B cell (primary cell): ENCODE measurements at regions not wholly inside any gene's neighbourhood (a gene's known extent, or its start where the extent isn't known, plus 50 kb on each side); places are given as distances from the start of the nearest gene placed in this dataset.
"Not testable (repeated sequence)": the region's sequence is repeated elsewhere in the genome, so short reads cannot be mapped to it uniquely, and the experiment has no call there.

ENCODE experiments used
- ATAC-seq: fragments of 200-7000 bp; cut with Tn5 transposase; one replicate; pipeline ENCODE4 v1.10.0; 2021; ENCODE audit warnings: low read depth, mild to moderate bottlenecking, moderate number of reproducible peaks, moderate library complexity
- CTCF ChIA-PET: fragments of 350-600 bp; sonication (Branson Sonifier 250); formaldehyde crosslinking; loops from one replicate; lab custom pipeline; 2021; ENCODE audit warnings: antibody characterized with exemption, inconsistent platforms; lab: Charles Lee
- POLR2A ChIA-PET: fragments of 350-600 bp; sonication (Branson Sonifier 250); formaldehyde crosslinking; loops from one replicate; lab custom pipeline; 2021; ENCODE audit warnings: antibody characterized with exemption; lab: Charles Lee
- DNase-seq: peaks from one replicate; pipeline ENCODE4 v3.0.0; 2013
- H2AFZ ChIP-seq: 2 replicates; pipeline ENCODE4 v1.6.1; 2012; ENCODE audit warnings: mild to moderate bottlenecking, low read depth, low read length; ENCODE audit not compliant: insufficient read depth, poor library complexity, severe bottlenecking
- H3K27ac ChIP-seq, 2 donors: 1 replicate in 1 of 2; 2 replicates in 1 of 2; pipeline ENCODE4 v1.5.1; 2012 to 2013; ENCODE audit warnings: low read length in 2 of 2, mild to moderate bottlenecking in 2 of 2, moderate library complexity in 1 of 2
- H3K27me3 ChIP-seq, 4 experiments: fragments of 200-600 bp in 1 of 4; sonication (generic) in 1 of 4; replicated peaks in 1 of 4; 1 replicate in 2 of 4; 2 replicates in 2 of 4; pipeline versions ENCODE4 v1.6.1 to v1.7.0; 2013 to 2016; ENCODE audit warnings: low read length in 3 of 4, mild to moderate bottlenecking in 2 of 4, mixed read lengths in 1 of 4, moderate library complexity in 1 of 4; ENCODE audit not compliant: insufficient read depth in 4 of 4, control insufficient read depth in 3 of 4; ENCODE audit errors: control extremely low read depth in 1 of 4
- H3K36me3 ChIP-seq, 2 experiments: replicated peaks in 1 of 2; 1 replicate in 1 of 2; 2 replicates in 1 of 2; pipeline versions ENCODE4 v1.6.1 to v1.7.1; 2013; ENCODE audit warnings: low read length in 1 of 2; ENCODE audit not compliant: insufficient read depth in 2 of 2, control insufficient read depth in 1 of 2; ENCODE audit errors: control extremely low read depth in 1 of 2, extremely low read depth in 1 of 2
- H3K4me1 ChIP-seq, 2 donors: fragments of 200-600 bp in 1 of 2; sonication (generic) in 1 of 2; 1 replicate in 1 of 2; 2 replicates in 1 of 2; pipeline versions ENCODE4 v1.5.1 to v1.6.1; 2013 to 2017; ENCODE audit warnings: low read length in 2 of 2; ENCODE audit not compliant: control insufficient read depth in 2 of 2, insufficient read depth in 2 of 2
- H3K4me2 ChIP-seq: replicated peaks from 2 replicates; pipeline ENCODE3; 2012; ENCODE audit warnings: mild to moderate bottlenecking, low read depth, low read length; ENCODE audit not compliant: poor library complexity, severe bottlenecking
- H3K4me3 ChIP-seq, 5 experiments: fragments of 200-600 bp in 1 of 5; sonication (generic) in 1 of 5; 1 replicate in 3 of 5; 2 replicates in 2 of 5; pipeline versions ENCODE4 v1.5.1 to v1.7.0; 2011 to 2016; ENCODE audit warnings: low read length in 4 of 5, mild to moderate bottlenecking in 4 of 5, low read depth in 2 of 5, control low read depth in 1 of 5, moderate library complexity in 1 of 5; ENCODE audit not compliant: insufficient read depth in 1 of 5; ENCODE audit errors: control extremely low read depth in 1 of 5, extremely low read depth in 1 of 5
- H3K79me2 ChIP-seq: fragments of 200-600 bp; sonication (generic); one replicate; pipeline ENCODE4 v1.6.0; 2016; ENCODE audit warnings: low read length; ENCODE audit not compliant: control insufficient read depth, insufficient read depth
- H3K9ac ChIP-seq: fragments of 200-600 bp; sonication (generic); 2 replicates; pipeline ENCODE4 v1.6.1; 2017; ENCODE audit warnings: mild to moderate bottlenecking, low read length, moderate library complexity
- H3K9me3 ChIP-seq, 3 donors: one replicate each; pipeline versions ENCODE4 v1.6.1 to v1.7.1; 2013; ENCODE audit warnings: low read length in 2 of 3; ENCODE audit not compliant: control insufficient read depth in 2 of 3, insufficient read depth in 1 of 3; ENCODE audit errors: control extremely low read depth in 1 of 3
- H4K20me1 ChIP-seq: 2 replicates; pipeline ENCODE4 v1.6.0; 2012; ENCODE audit warnings: mild to moderate bottlenecking, low read length; ENCODE audit not compliant: insufficient read depth, control insufficient read depth, poor library complexity, severe bottlenecking
- H3K27ac Mint-ChIP-seq: one replicate; pipeline ENCODE4 v1.8.0; 2021; ENCODE audit warnings: mixed read lengths
- H3K27me3 Mint-ChIP-seq: one replicate; pipeline ENCODE4 v1.8.0; 2021; ENCODE audit warnings: mixed read lengths
- H3K4me1 Mint-ChIP-seq: one replicate; pipeline ENCODE4 v1.8.0; 2021; ENCODE audit warnings: mixed read lengths
- H3K4me3 Mint-ChIP-seq: one replicate; pipeline ENCODE4 v1.8.0; 2021; ENCODE audit warnings: mixed read lengths
- H3K9me3 Mint-ChIP-seq: one replicate; pipeline ENCODE4 v1.8.0; 2022; ENCODE audit warnings: mixed read lengths; ENCODE audit not compliant: insufficient read depth
- CTCF ChIP-seq: fragments of 200-600 bp; IDR thresholded peaks from one replicate; pipeline ENCODE4 v1.8.0; 2022; ENCODE audit warnings: antibody characterized with exemption, mild to moderate bottlenecking
- EZH2 ChIP-seq: IDR thresholded peaks from 2 replicates; pipeline ENCODE4 v1.6.1; 2012; ENCODE audit warnings: borderline replicate concordance, low read depth, mild to moderate bottlenecking, moderate library complexity, low read length; ENCODE audit not compliant: insufficient read depth, poor library complexity, severe bottlenecking
- WGBS: methylation state at CpG from one replicate; pipeline ENCODE4 v1.1.5; 2013; ENCODE audit warnings: missing lambda C conversion rate; ENCODE audit not compliant: insufficient coverage; 5-methylcytosine and 5-hydroxymethylcytosine counted together
- intact Hi-C: fragments of 100-400 bp; cut with micrococcal nuclease; formaldehyde crosslinking; loops from one replicate; pipeline ENCODE4 v1.10.0; 2022

- no peak for TF ChIP-seq CTCF
- TF ChIP-seq EZH2, result no peak
- no peaks in the 10 kb centered on the region for H3K27me3 ChIP-seq
- H3K79me2 ChIP-seq, result no peaks in the 10 kb centered on the region
- Mint-ChIP-seq H3K27ac (no peak overlapping the region), H3K27me3 (no peaks in the 10 kb centered on the region), H3K4me3 (no peak overlapping the region), H3K4me1 (peaks cover 8% of the 10 kb centered on the region), H3K9me3 (no peaks in the 10 kb centered on the region)
- POLR2A ChIA-PET, result no interaction called here
- ATAC-seq (no peak), DNase-seq (no peak)
- H3K9me3 ChIP-seq, result no peaks in the 10 kb centered on the region
- intact Hi-C loops, result no loop called here
- CTCF ChIA-PET, result no interaction called here
- peak overlapping the region; percentile 14 for H2AFZ ChIP-seq
- peak overlapping the region in 1 of 2 donors; percentile 1 for H3K27ac ChIP-seq
- no peaks in the 10 kb centered on the region for H4K20me1 ChIP-seq
- H3K4me2 ChIP-seq, result peak overlapping the region; percentile 3
- H3K4me1 ChIP-seq, result peaks cover 5 to 8% of the 10 kb centered on the region in 2 donors
- H3K36me3 ChIP-seq, result no peaks in the 10 kb centered on the region
- no peak overlapping the region for H3K9ac ChIP-seq
- WGBS, result 0% methylated on average over 1 of the region's 1 CpG
- H3K4me3 ChIP-seq, result no peak overlapping the region
Observed at GRCh38 chr6:27854421-27854820, 57.8 kb downstream of the OR2B2 start.

GRCh38 chr6:27851440-27851839, 60.8 kb downstream of the OR2B2 start:
- TF ChIP-seq CTCF (no peak), EZH2 (no peak)
- Mint-ChIP-seq H3K9me3 (no peaks in the 10 kb centered on the region), H3K27me3 (no peaks in the 10 kb centered on the region), H3K4me3 (no peak overlapping the region), H3K27ac (no peak overlapping the region), H3K4me1 (peaks cover 8% of the 10 kb centered on the region)
- H2AFZ ChIP-seq, result no peak overlapping the region
- H3K27ac ChIP-seq, result no peak overlapping the region
- no peak overlapping the region for H3K4me3 ChIP-seq
- no peak overlapping the region for H3K9ac ChIP-seq
- H3K27me3 ChIP-seq, result no peaks in the 10 kb centered on the region
- no peaks in the 10 kb centered on the region for H4K20me1 ChIP-seq
- POLR2A ChIA-PET, result no interaction called here
- no peaks in the 10 kb centered on the region for H3K79me2 ChIP-seq
- H3K4me1 ChIP-seq, result peaks cover 5 to 8% of the 10 kb centered on the region in 2 donors
- no peaks in the 10 kb centered on the region for H3K9me3 ChIP-seq
- H3K4me2 ChIP-seq, result no peak overlapping the region
- ATAC-seq, result no peak
- CTCF ChIA-PET, result interaction anchor here (1.0 to 1.6 kb wide), 2 partner anchors 9 to 18 kb away, joined by 3 to 4 read pairs; no protein-coding TSS in a partner anchor
- no peaks in the 10 kb centered on the region for H3K36me3 ChIP-seq
- DNase-seq, result no peak
- intact Hi-C loops, result no loop called here

- H3K4me3 ChIP-seq, H3K4me1 ChIP-seq, H3K27ac ChIP-seq, H2AFZ ChIP-seq, H3K27ac Mint-ChIP-seq, H3K9me3 Mint-ChIP-seq, H3K79me2 ChIP-seq, H3K36me3 ChIP-seq, H3K4me2 ChIP-seq, H3K27me3 ChIP-seq, H3K27me3 Mint-ChIP-seq, DNase-seq, intact Hi-C loops, H3K4me3 Mint-ChIP-seq, H4K20me1 ChIP-seq, H3K4me1 Mint-ChIP-seq, H3K9me3 ChIP-seq, H3K9ac ChIP-seq, ATAC-seq: not testable (repeated sequence)
- 98% methylated on average over 8 of the region's 9 CpGs for WGBS
- CTCF ChIA-PET, result interaction anchor here (1.0 to 1.2 kb wide), 2 partner anchors 9 to 19 kb away, joined by 3 read pairs; no protein-coding TSS in a partner anchor
- POLR2A ChIA-PET, result interaction anchor here (0.6 kb wide), 1 partner anchor 692 kb away, joined by 4 read pairs; no protein-coding TSS in a partner anchor
Observed at GRCh38 chr6:27849001-27849400, 63.2 kb downstream of the OR2B2 start.
